ENCODE measurements at regions not wholly inside any gene's neighbourhood (a gene's known extent, or its start where the extent isn't known, plus 50 kb on each side); places are given as distances from the start of the nearest gene placed in this dataset.

- no peak overlapping the region for H3K4me3 ChIP-seq (ENCODE audit: low read depth, low read length)
- ChIA-PET POLR2A (no interaction called here), CTCF (no interaction called here)
- no peak for DNase-seq (ENCODE audit: low read depth, low spot score)
- TF ChIP-seq CTCF (IDR thresholded peaks at IDR 0.05; ENCODE audit: insufficient read depth, low read length, missing control alignments): no peak
These were observed 116.1 kb downstream of the GPR37 start for GRCh38 chr7:124649397-124650014.

GRCh38 chr7:124647630-124648306 is 117.8 kb downstream of the GPR37 start:
- no peak overlapping the region for H3K4me3 ChIP-seq (ENCODE audit: low read depth, low read length)
- no peak for DNase-seq (ENCODE audit: low read depth, low spot score)
- ChIA-PET CTCF (no interaction called here), POLR2A (no interaction called here)
- no peak for TF ChIP-seq CTCF (IDR thresholded peaks at IDR 0.05; ENCODE audit: insufficient read depth, low read length, missing control alignments)

- DNase-seq (ENCODE audit: low read depth, low spot score): no peak
- no peak overlapping the region for H3K4me3 ChIP-seq (ENCODE audit: low read depth, low read length)
- TF ChIP-seq CTCF (IDR thresholded peaks at IDR 0.05; ENCODE audit: insufficient read depth, low read length, missing control alignments): no peak
- ChIA-PET POLR2A (no interaction called here), CTCF (no interaction called here)
These were observed 119.9 kb downstream of the GPR37 start for GRCh38 chr7:124645704-124646103.

- no peak overlapping the region for H3K4me3 ChIP-seq (ENCODE audit: low read depth, low read length)
- ChIA-PET POLR2A (no interaction called here), CTCF (no interaction called here)
- no peak for TF ChIP-seq CTCF (IDR thresholded peaks at IDR 0.05; ENCODE audit: insufficient read depth, low read length, missing control alignments)
- DNase-seq (ENCODE audit: low read depth, low spot score): no peak
These were observed 122.2 kb downstream of the GPR37 start for GRCh38 chr7:124643311-124643811.

- POLR2A ChIA-PET: no interaction called here
- no peak for TF ChIP-seq CTCF (IDR thresholded peaks at IDR 0.05; ENCODE audit: insufficient read depth, low read length, missing control alignments)
- CTCF ChIA-PET: interaction anchor here (0.9 kb wide), 1 partner anchor 464 kb away, joined by 3 read pairs; no protein-coding TSS in a partner anchor
- no peak overlapping the region for H3K4me3 ChIP-seq (ENCODE audit: low read depth, low read length)
- DNase-seq (ENCODE audit: low read depth, low spot score): no peak
These were observed 130.2 kb downstream of the GPR37 start for GRCh38 chr7:124635416-124635815.

- no peak for DNase-seq (ENCODE audit: low read depth, low spot score)
- TF ChIP-seq CTCF (IDR thresholded peaks at IDR 0.05; ENCODE audit: insufficient read depth, low read length, missing control alignments): no peak
- ChIA-PET POLR2A (no interaction called here), CTCF (no interaction called here)
- no peak overlapping the region for H3K4me3 ChIP-seq (ENCODE audit: low read depth, low read length)
These were observed 131.9 kb downstream of the GPR37 start for GRCh38 chr7:124633740-124634139.

Measured in AG04449 (cell line).